HG02678 (cell line): ENCODE measurements at regions not wholly inside any gene's neighbourhood (a gene's known extent, or its start where the extent isn't known, plus 50 kb on each side); places are given as distances from the start of the nearest gene placed in this dataset.

ENCODE experiments used
- ATAC-seq: cut with Tn5 transposase; IDR thresholded peaks from one replicate; pipeline ENCODE4 v1.9.1; 2021; ENCODE audit warnings: mild to moderate bottlenecking, moderate library complexity; ENCODE audit not compliant: unreplicated experiment

GRCh38 chr20:21902391-21902790 is 196.9 kb downstream of the PAX1 start:
- no peak for ATAC-seq

- ATAC-seq = no peak
These were observed 196.2 kb downstream of the PAX1 start for GRCh38 chr20:21901470-21902275.

GRCh38 chr20:21900431-21900830 is 195.0 kb downstream of the PAX1 start:
- ATAC-seq = no peak

- ATAC-seq = no peak
These were observed 169.5 kb downstream of the PAX1 start for GRCh38 chr20:21874921-21875320.

GRCh38 chr20:21874127-21874526 is 168.7 kb downstream of the PAX1 start:
- ATAC-seq = no peak

GRCh38 chr20:21873291-21873690 is 167.8 kb downstream of the PAX1 start:
- ATAC-seq = no peak

GRCh38 chr20:21867811-21868210 is 162.3 kb downstream of the PAX1 start:
- no peak for ATAC-seq

GRCh38 chr20:21867353-21867752 is 161.9 kb downstream of the PAX1 start:
- no peak for ATAC-seq

- ATAC-seq = no peak
These were observed 157.5 kb downstream of the PAX1 start for GRCh38 chr20:21862956-21863355.

GRCh38 chr20:21862259-21862946 is 156.9 kb downstream of the PAX1 start:
- ATAC-seq = no peak

- ATAC-seq = no peak
These were observed 135.5 kb downstream of the PAX1 start for GRCh38 chr20:21840991-21841390.

GRCh38 chr20:21839982-21840381 is 134.5 kb downstream of the PAX1 start:
- ATAC-seq = no peak

GRCh38 chr20:21836346-21836745 is 130.9 kb downstream of the PAX1 start:
- ATAC-seq = no peak

GRCh38 chr20:21835042-21835441 is 129.6 kb downstream of the PAX1 start:
- ATAC-seq = no peak

- no peak for ATAC-seq
These were observed 127.2 kb downstream of the PAX1 start for GRCh38 chr20:21832442-21833385.

- no peak for ATAC-seq
These were observed 121.5 kb downstream of the PAX1 start for GRCh38 chr20:21826976-21827375.

- no peak for ATAC-seq
These were observed 115.9 kb downstream of the PAX1 start for GRCh38 chr20:21821358-21821757.

- ATAC-seq = no peak
These were observed 115.2 kb downstream of the PAX1 start for GRCh38 chr20:21820688-21821087.

GRCh38 chr20:21820045-21820444 is 114.6 kb downstream of the PAX1 start:
- ATAC-seq = no peak

- no peak for ATAC-seq
These were observed 106.9 kb downstream of the PAX1 start for GRCh38 chr20:21812379-21812778.

GRCh38 chr20:21809961-21810523 is 104.6 kb downstream of the PAX1 start:
- no peak for ATAC-seq
